Mesothelial cell of epicardium (in vitro differentiated cells): ENCODE measurements at regions not wholly inside any gene's neighbourhood (a gene's known extent, or its start where the extent isn't known, plus 50 kb on each side); places are given as distances from the start of the nearest gene placed in this dataset.

Source experiments
- DNase-seq, 2 experiments: peaks; one replicate each; pipeline ENCODE4 v3.0.0; 2021; ENCODE audit warnings: low spot score in 2 of 2; ENCODE audit not compliant: unreplicated experiment in 2 of 2
- H3K27ac Mint-ChIP-seq: 2 replicates; pipeline ENCODE4 v1.8.0; 2021; ENCODE audit warnings: mixed read lengths
- H3K27me3 Mint-ChIP-seq: 2 replicates; pipeline ENCODE4 v1.8.0; 2021; ENCODE audit warnings: low read depth, mixed read lengths
- H3K36me3 Mint-ChIP-seq: 2 replicates; pipeline ENCODE4 v1.8.0; 2021; ENCODE audit warnings: mixed read lengths
- H3K4me1 Mint-ChIP-seq: 2 replicates; pipeline ENCODE4 v1.8.0; 2021; ENCODE audit warnings: mixed read lengths
- H3K4me3 Mint-ChIP-seq: 2 replicates; pipeline ENCODE4 v1.8.0; 2021; ENCODE audit warnings: mild to moderate bottlenecking, moderate library complexity, mixed read lengths
- H3K9me3 Mint-ChIP-seq: 2 replicates; pipeline ENCODE4 v1.8.0; 2021; ENCODE audit warnings: mixed read lengths
- TF ChIP-seq, protein P1 (sequence below): fragments of 200-600 bp; sonication (generic); IDR thresholded peaks from one replicate; pipeline ENCODE4 v1.5.0; 2021; ENCODE audit warnings: antibody characterized with exemption; ENCODE audit not compliant: unreplicated experiment

DNA sequence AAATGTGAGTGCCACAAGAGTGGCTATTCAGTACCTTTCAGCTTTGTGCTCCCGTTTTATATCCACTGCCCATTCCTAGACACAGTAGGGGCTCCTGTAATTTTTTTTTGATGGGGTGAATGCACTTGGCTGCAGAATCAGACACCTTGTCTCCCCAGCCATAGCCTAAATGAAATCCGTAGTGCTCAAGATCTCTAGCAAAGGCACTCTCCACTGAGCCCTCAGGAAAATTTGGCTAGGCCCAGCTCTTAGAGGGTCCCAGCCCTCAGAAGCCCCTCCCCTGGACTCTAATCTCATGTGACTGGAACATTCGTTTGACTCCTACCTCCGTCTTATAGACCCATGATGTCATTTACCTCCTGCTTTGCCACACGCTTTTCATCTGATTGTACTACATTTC is 323.9 kb downstream of the SMAD2 start:
- no peaks in the 10 kb centered on the region for H3K4me1 Mint-ChIP-seq
- TF ChIP-seq, protein P1, sequence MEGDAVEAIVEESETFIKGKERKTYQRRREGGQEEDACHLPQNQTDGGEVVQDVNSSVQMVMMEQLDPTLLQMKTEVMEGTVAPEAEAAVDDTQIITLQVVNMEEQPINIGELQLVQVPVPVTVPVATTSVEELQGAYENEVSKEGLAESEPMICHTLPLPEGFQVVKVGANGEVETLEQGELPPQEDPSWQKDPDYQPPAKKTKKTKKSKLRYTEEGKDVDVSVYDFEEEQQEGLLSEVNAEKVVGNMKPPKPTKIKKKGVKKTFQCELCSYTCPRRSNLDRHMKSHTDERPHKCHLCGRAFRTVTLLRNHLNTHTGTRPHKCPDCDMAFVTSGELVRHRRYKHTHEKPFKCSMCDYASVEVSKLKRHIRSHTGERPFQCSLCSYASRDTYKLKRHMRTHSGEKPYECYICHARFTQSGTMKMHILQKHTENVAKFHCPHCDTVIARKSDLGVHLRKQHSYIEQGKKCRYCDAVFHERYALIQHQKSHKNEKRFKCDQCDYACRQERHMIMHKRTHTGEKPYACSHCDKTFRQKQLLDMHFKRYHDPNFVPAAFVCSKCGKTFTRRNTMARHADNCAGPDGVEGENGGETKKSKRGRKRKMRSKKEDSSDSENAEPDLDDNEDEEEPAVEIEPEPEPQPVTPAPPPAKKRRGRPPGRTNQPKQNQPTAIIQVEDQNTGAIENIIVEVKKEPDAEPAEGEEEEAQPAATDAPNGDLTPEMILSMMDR, result no peak
- no peak overlapping the region for H3K4me3 Mint-ChIP-seq
- no peak overlapping the region for H3K27ac Mint-ChIP-seq
- H3K9me3 Mint-ChIP-seq, result peaks cover 10% of the 10 kb centered on the region
- peaks cover 4% of the 10 kb centered on the region for H3K27me3 Mint-ChIP-seq
- H3K36me3 Mint-ChIP-seq, result no peaks in the 10 kb centered on the region
- no peak for DNase-seq

DNA sequence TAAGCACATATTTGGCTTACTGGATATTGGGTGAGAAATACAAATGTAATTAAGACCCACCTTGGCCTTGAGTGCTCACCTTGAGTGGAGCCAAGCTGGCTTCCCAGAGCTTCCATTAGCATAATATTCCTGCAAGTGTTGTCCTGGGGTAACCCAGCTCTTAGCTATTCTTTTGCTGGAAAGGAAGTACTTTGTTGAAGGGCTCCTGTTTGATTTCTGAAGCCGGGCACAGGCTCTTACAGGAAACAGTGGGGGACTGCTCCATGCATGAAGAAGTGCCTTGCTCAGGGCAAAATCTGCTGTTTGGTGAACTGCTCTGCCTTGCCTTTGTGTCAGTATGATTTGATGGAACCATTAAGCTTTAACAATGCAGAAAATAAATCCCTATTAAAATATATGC is 325.4 kb downstream of the SMAD2 start:
- no peak for DNase-seq
- TF ChIP-seq, protein P1, result no peak
- Mint-ChIP-seq H3K9me3 (peaks cover 4% of the 10 kb centered on the region), H3K27me3 (peaks cover 4% of the 10 kb centered on the region), H3K36me3 (no peaks in the 10 kb centered on the region), H3K4me1 (no peaks in the 10 kb centered on the region), H3K4me3 (no peak overlapping the region), H3K27ac (no peak overlapping the region)

DNA sequence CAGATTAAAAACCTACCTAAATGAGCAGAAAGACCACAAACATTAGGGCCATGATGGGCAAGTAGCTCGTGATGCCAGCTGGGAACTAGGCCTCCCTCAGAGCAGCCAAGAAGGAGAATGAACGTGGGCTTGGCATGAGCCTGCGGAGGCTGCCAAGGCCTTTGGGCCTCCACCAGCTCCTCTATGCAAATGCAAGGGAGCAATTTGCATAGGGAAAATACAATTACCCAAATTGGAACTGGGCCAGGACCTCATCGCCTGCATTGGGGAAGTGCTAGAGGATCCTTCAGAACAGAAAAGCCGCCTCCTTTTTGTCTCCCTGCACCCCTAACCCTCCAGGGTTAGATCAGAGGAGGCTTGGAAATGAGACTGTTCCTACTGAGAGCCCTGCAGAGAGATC is 326.4 kb downstream of the SMAD2 start:
- no peaks in the 10 kb centered on the region for H3K4me1 Mint-ChIP-seq
- no peaks in the 10 kb centered on the region for H3K36me3 Mint-ChIP-seq
- no peak overlapping the region for H3K4me3 Mint-ChIP-seq

DNA sequence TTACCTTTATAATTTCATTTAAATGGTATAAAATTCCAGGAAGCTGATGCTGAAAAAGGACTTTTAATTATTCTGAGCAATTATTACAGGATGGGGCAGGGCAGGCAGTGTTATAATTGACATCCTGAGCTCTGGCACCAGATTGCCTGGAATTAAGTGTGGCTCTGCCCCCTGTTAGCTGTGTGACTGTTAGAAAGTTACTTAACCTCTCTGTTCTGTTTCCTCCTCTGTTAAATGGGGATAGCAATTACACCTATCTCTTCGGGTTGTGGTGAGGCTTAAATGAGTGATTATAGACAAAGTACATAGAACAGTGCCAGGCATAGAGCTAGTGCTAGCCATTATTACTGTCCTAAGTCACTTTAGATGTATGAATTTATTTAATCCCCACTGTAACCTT is 327.3 kb downstream of the SMAD2 start:
- Mint-ChIP-seq H3K4me3 (no peak overlapping the region), H3K27ac (no peak overlapping the region), H3K4me1 (no peaks in the 10 kb centered on the region), H3K36me3 (no peaks in the 10 kb centered on the region), H3K27me3 (peaks cover 5% of the 10 kb centered on the region), H3K9me3 (peaks cover 4% of the 10 kb centered on the region)
- TF ChIP-seq, protein P1, result no peak
- no peak for DNase-seq

More for the DNA sequence above, 326.4 kb downstream of the SMAD2 start:
- no peak overlapping the region for H3K27ac Mint-ChIP-seq
- TF ChIP-seq, protein P1, result no peak
- peaks cover 4% of the 10 kb centered on the region for H3K9me3 Mint-ChIP-seq
- H3K27me3 Mint-ChIP-seq, result peaks cover 4% of the 10 kb centered on the region
- no peak for DNase-seq

DNA sequence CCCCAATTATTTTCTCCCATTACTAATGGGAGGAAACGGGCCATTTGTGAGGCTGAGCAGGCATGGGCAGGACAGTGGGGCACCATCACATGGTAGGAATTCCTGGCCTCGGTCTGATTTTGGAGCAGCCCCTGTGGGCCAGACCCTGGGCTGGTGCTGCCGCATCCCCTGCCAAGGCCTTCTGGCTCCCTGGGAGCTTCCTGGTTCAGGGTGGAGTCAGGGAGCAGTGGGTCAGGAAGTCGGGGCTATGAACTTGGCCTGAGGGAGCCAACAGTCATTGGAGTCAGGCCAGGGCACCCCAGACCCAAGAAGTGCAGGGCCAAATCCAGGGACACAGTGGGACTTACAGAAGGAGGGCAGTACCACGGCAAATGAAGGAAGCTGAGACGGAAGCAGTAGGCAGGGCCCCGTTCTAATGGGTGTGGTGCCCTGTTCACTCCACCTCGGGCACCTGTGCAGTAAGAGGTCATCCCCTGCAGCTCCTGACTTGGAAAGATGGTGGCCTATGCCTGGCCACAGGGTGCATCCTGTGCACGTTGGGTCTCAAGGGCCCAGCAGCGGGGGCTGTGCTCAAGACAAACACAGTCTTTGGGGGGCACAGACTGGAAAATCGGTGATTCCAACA is 328.1 kb downstream of the SMAD2 start:
- no peaks in the 10 kb centered on the region for H3K36me3 Mint-ChIP-seq

More for the DNA sequence above, 328.1 kb downstream of the SMAD2 start:
- TF ChIP-seq, protein P1, result no peak
- no peaks in the 10 kb centered on the region for H3K9me3 Mint-ChIP-seq
- H3K27me3 Mint-ChIP-seq, result peaks cover 2% of the 10 kb centered on the region
- H3K4me3 Mint-ChIP-seq, result no peak overlapping the region
- H3K4me1 Mint-ChIP-seq, result no peaks in the 10 kb centered on the region
- H3K27ac Mint-ChIP-seq, result no peak overlapping the region
- no peak for DNase-seq
